Epidermal melanocyte (primary cell): ENCODE measurements at regions not wholly inside any gene's neighbourhood (a gene's known extent, or its start where the extent isn't known, plus 50 kb on each side); places are given as distances from the start of the nearest gene placed in this dataset.

Experiments used
- DNase-seq: peaks from one replicate; pipeline ENCODE4 v3.0.0; 2011; ENCODE audit warnings: low spot score; ENCODE audit not compliant: insufficient read length

- no peak for DNase-seq
Observed at GRCh38 chr3:127483902-127484591, 106.5 kb downstream of the TPRA1 start.

GRCh38 chr3:127483005-127483641 is 107.4 kb downstream of the TPRA1 start:
- no peak for DNase-seq

- DNase-seq = no peak
Observed at GRCh38 chr3:127482216-127483004, 108.1 kb downstream of the TPRA1 start.

GRCh38 chr3:127480196-127480954 is 110.2 kb downstream of the TPRA1 start:
- DNase-seq = no peak

GRCh38 chr3:127479449-127479848 is 111.1 kb downstream of the TPRA1 start:
- no peak for DNase-seq

- DNase-seq = no peak
Observed at GRCh38 chr3:127478922-127479321, 111.6 kb downstream of the TPRA1 start.

- DNase-seq = no peak
Observed at GRCh38 chr3:127477396-127477795, 113.1 kb downstream of the TPRA1 start.

- no peak for DNase-seq
Observed at GRCh38 chr3:127476936-127477335, 113.6 kb downstream of the TPRA1 start.

GRCh38 chr3:127475975-127476705 is 114.4 kb downstream of the TPRA1 start:
- DNase-seq = no peak

- no peak for DNase-seq
Observed at GRCh38 chr3:127475391-127475790, 115.1 kb downstream of the TPRA1 start.

- no peak for DNase-seq
Observed at GRCh38 chr3:127473244-127474024, 117.1 kb downstream of the TPRA1 start.

GRCh38 chr3:127472506-127472905 is 118.0 kb downstream of the TPRA1 start:
- no peak for DNase-seq

- no peak for DNase-seq
Observed at GRCh38 chr3:127471142-127471541, 119.4 kb downstream of the TPRA1 start.

GRCh38 chr3:127469760-127470159 is 120.8 kb downstream of the TPRA1 start:
- DNase-seq = no peak

GRCh38 chr3:127467391-127467790 is 123.1 kb downstream of the TPRA1 start:
- DNase-seq = no peak

- no peak for DNase-seq
Observed at GRCh38 chr3:127464642-127465041, 125.9 kb downstream of the TPRA1 start.

GRCh38 chr3:127462111-127462655 is 128.3 kb downstream of the TPRA1 start:
- DNase-seq = no peak

- DNase-seq = no peak
Observed at GRCh38 chr3:127461286-127461910, 129.1 kb downstream of the TPRA1 start.

GRCh38 chr3:127459891-127460290 is 130.6 kb downstream of the TPRA1 start:
- no peak for DNase-seq
